T follicular helper cell (primary cell): ENCODE measurements at regions not wholly inside any gene's neighbourhood (a gene's known extent, or its start where the extent isn't known, plus 50 kb on each side); places are given as distances from the start of the nearest gene placed in this dataset.
"Not testable (repeated sequence)": the region's sequence is repeated elsewhere in the genome, so short reads cannot be mapped to it uniquely, and the experiment has no call there.

Experiments used
- DNase-seq: peaks from one replicate; pipeline ENCODE4 v3.0.0-alpha.2; 2020; ENCODE audit warnings: low read depth

DNA sequence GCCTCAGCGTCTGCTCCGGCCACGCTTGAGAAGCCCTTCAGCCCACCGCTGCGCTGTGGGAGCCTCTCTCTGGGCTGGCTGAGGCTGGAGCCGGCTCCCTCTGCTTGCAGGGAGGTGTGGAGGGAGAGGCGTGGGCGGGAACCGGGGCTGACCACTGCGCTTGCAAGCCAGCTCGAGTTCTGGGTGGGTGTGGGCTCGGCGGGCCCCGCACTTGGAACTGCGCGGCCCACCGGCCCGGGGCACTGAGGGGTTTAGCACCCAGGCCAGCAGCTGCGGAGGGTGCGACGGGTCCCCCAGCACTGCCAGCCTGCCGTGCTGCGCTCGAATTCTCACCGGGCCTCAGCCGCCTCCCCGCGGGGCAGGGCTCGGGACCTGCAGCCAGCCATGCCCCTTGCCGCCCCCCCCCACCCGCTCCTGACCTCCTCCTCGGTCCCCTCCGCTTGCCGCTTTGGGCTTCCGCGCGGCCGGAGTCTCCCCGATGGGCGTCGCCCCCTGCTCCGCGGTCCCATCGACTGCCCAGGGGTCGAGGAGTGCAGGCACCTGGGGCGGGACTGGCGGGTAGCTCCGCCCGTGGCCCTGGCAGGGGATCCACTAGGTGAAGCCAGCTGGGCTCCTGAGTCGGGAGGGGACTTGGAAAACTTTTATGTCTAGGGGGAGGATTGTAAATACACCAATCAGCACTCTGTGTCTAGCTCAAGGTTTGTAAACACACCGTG lies 106.7 kb downstream of the RAP2B start:
- no peak for DNase-seq

DNA sequence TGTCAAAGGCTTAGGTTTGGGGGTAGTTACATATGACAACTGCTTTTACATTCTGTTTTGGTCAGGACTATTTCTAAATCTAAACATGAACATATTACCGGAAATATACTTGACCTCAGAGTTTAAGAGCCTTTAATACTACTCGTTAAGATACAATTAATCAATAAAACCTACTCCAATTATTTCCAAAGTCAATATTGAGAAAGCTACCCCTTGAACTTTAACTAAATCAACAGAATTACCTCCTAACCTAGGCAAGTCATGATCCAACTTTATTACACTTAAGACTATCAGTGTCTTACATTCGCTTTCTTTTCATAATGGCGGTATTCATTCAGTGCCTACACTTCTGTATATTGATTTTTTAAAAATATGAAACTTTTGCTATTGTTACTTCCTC lies 107.7 kb downstream of the RAP2B start:
- no peak for DNase-seq

DNA sequence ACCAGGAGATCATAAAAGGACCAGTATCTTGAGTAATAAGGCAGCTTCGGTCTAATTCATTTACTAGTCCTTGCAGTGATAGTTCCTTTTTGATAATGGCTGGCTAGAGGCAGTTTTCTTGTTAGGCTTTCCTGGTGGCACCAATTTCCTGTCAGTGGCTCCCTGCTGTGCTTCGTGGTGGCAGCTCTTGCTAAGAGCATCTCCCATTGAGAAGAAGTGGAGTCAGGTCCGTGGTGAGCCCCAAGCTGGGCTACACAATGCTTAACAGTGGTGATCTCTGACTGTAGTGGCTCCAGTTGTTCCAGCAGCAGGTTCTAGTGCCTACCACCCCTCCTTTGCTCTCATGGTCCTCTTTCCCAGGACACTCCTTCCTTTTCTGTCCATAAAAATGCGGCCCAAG lies 111.2 kb downstream of the RAP2B start:
- DNase-seq = no peak

DNA sequence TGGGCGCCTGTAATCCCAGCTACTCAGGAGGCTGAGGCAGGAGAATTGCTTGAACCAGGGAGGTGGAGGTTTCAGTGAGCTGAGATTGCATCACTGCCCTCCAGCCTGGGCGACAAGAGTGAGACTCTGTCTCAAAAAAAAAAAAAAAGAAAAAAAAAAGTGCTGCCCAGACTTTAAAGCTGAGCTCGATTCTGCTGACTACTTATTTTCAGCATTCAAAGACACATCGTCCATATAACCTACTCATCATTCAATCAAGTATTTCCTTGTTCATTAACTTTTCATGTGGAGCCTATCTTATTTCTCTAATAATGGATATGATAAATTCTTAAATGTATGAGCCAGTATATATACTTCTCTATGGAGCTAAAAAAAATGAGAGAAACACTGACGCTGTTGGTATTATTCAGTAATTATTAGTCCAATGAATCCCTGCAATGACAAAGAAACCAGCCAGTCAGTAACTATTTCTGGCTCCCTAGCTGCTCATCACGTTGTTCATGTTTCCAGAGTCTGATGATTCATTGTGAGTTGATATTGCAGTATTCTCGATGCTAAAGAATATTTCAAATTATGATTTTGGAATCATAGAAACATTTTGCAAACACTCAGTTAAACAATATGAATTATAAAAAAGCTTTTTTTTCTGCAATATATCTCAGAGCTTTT lies 111.9 kb downstream of the RAP2B start:
- no peak for DNase-seq

DNA sequence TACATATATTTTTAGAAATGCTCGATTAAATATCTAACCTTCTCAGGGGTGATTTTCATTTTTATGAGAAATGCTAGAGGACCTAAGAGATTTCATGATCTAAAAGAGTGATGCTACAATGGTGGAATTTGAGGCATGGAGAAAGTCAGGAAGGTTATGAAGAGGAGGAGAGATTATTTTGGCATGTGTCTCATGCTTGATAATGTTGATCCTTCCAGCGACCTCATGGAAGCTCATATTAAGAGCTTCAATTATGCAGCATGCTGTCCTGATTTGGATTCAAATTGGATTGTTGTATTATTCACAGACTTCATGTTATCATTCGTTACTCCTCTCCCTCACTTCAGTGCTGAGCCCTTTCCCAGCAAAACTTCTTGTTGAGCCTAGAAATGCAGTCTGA lies 112.5 kb downstream of the RAP2B start:
- DNase-seq = no peak

DNA sequence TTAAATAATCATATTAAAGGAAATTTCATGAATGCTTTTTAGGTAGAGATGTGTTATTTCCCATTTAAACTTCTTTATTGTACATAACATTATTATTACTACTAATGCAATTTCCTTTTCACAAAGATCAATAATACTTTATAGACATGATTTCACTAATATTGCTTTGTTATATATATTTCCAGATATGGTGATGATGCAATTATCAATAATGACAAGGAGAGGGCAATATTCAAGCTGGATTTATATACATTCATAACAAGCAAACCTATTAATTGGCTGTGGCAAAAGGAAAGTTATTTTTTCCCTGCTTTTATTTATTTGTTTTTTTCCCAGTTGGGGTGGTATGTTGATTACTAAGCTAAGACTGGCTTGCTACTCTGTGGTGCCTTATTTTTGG lies 113.5 kb downstream of the RAP2B start:
- no peak for DNase-seq

DNA sequence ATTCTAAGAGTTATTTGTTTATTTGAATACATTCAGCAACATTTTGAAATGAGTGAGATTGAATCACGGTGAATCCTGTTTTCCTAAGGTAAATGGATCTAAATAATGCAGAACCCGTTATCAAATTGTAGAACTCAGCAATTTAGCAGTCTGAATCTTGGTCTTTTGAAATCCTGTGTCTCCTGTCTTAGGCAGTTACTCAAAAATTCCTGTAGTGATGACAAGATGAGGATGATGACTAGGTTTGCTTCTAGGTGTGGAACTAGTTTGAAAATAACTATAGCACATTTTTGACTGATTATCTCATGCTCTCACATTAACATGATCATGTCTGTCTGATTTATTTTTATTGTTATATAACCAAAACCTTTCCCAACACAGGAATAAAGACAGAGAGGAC lies 115.0 kb downstream of the RAP2B start:
- no peak for DNase-seq

DNA sequence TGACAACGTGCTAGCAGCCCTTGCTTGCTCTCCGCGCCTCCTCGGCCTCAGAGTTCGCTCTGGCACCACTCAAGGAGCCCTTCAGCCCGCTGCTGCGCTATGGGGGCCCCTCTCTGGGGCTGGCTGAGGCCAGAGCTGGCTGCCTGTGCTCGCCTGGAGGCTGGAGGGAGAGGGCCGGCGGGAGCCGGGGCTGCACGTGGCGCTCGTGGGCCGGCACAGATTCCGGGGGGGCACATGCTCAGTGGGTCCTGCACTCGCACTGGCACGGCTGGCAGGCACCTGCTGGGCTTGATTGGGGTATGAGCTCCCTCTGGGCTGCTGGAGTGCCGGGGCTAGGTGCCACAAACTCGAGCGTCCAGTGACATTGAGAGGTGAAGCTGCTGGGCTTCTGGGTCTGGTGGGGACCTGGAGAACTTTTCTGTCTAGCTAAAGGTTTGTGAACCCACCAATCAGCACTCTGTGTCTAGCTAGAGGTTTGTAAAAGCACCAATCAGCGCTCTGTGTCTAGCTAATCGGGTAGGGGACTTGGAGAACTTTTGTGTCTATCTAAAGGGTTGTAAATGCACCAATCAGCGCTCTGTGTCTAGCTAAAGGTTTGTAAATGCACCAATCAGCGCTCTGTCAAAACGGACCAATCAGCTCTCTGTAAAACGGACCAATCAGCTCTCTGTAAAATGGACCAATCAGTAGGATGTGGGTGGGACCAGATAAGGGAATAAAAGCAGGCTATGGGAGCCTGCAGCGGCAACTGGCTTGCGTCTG lies 119.4 kb downstream of the RAP2B start:
- DNase-seq = not testable (repeated sequence)

DNA sequence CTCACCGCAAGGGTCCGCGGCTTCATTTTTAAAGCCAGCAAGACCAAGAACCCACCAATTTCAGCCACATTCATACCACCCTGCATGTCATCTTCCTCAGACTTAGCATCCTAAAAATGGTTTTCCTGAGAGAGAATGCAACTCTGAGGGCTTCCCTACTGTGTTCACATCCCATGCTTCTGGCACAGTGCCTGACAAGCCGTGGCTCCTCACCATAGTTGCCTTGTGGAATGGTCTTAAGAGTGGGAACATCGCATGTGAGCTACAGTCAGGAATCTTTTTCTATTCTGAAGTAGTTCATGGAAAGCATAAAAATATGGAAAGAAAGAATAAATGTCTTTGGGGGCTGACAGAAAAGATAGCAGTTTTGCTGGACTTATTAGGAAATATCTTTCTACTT lies 120.3 kb downstream of the RAP2B start:
- DNase-seq = no peak

DNA sequence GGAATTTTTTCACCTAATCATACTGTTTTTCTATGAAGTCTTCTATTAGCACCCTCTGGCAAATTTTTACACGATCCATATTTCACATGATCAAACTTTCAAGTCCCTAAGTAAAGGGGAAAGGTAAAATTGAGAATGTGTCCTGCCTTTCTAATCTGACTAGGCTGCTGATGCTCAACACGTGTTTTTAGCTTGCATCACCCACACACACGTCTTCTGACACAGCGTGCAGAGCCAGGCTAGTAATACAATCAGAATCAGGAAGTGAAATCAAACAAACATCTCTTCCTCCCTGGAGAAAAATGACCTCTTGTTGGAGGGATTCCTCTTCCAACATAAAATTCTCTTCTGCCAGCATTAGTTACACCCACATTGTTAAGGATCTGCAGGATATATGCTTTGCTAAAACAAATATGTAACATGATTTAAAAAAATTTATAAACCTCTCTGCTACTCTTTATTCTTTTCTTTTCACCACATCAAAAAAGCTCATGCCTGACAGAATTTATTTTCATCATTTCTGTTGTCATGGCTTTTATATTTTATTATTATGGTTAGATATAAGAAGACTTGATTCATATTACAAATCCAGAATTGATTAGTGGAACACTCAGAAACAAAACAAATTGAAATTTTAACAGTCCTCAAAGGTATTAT lies 122.4 kb downstream of the RAP2B start:
- peak; percentile 15 for DNase-seq

DNA sequence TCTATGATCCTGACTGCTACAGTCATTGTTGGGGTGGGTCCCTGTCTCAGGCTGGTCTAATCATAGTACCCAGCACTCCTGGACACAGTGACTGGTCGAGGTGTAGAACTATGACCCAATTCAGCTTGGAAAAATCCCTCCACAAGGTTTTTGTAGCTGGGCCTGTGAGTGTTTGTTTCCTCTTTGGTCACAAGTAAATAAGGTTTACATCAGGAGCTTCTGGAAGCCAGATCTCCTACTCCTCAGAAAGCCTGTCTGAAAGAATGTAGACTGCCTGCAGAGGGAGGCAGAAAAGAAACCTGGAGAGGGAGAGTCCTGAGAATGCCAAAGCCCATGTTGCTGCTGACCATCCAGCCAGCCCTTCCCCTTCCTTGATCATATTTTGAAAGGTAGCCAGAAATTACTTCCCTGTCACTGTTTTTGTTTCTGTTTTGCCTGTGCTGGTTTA lies 123.2 kb downstream of the RAP2B start:
- DNase-seq = no peak

DNA sequence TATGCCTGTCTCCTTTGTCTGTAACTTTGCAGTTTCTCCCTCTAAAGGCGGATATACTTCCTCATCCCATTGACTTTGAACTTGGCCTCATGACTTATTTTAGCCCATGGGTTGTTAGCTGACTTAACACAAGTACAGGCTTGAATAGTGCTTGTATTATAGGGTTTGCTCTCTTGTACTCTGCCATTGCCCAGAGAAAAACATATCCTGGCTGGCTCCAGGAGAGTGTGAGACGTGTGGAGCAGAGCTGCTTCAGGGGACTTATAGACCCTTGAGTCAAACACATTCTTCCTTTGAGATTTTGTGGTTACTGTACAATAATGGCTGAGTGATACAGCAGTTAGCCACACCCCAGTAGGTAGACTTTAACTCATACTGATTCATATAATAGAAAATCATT lies 124.0 kb downstream of the RAP2B start:
- DNase-seq = no peak

DNA sequence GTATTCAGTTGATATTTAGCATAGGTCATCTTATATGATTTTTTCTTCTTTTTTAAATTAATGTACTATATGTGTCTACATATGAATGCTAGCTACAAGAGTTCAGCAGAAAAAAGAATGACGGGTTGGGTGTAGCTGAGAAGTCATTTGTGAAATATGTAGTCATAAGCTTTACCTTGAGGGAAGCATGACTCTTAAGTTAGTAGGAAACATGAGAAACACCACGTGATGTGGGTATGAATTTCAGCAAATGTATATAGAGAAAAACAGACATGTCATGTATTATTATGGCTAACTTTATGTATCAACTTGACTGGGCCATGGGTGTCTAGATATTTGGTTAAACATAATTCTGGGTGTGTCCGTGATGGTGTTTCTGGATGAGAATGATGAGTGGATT lies 125.0 kb downstream of the RAP2B start:
- DNase-seq = no peak

DNA sequence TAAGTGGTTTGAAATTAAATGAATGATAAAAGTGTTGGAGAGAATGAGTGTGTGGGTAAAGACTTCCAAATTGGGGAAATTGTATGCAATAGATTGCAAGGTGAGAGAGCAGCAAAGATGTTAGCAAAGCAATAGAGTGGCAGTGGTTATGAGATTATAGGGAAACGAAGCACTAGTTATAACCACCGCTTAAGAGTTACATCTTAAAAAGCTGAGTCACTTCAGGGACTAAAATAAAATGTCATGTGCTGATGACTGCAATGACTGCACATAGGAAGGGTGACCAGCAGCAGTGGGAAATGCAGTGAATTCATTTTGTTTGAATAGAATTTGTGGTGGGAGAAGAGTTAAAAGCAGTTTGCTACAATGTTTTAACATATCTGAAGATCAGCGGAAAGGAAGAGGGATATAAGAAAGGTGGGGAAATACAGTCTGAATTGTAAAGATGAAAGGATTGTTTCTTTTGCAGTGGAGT lies 127.3 kb downstream of the RAP2B start:
- DNase-seq = no peak

DNA sequence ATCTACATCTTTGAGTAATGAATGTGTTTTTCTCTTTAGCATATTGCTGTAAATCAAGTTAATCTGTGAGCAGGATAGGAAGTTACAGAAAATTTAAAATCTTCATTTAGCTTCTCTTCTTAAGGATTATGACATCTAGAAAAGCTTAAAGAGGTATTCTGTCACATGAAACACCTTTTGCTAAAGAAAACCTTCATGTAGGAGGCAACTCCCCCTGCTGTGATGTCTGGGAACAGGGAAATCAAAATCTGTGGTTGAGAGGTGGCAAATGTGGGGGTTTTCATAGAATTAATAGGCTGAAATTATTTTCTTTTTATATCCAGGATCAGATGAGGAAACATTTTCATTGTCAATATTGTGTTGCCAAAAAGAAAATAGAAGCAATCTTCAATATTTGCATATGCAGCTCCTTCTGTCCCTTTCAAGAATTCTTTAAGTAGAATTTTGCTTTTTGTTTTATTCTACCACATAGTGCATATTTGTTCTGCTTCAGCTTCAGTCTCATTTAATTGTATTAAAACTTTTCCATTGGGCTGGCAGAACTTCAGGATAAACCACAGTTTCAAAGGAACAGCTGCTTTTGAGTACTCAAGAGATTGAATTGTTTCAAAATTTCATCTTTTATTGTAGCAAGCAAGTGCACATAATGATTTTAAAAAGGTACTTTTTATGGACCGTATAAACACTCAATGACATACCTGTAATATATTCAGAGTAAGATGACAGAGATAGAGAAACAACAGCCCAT lies 128.4 kb downstream of the RAP2B start:
- no peak for DNase-seq

DNA sequence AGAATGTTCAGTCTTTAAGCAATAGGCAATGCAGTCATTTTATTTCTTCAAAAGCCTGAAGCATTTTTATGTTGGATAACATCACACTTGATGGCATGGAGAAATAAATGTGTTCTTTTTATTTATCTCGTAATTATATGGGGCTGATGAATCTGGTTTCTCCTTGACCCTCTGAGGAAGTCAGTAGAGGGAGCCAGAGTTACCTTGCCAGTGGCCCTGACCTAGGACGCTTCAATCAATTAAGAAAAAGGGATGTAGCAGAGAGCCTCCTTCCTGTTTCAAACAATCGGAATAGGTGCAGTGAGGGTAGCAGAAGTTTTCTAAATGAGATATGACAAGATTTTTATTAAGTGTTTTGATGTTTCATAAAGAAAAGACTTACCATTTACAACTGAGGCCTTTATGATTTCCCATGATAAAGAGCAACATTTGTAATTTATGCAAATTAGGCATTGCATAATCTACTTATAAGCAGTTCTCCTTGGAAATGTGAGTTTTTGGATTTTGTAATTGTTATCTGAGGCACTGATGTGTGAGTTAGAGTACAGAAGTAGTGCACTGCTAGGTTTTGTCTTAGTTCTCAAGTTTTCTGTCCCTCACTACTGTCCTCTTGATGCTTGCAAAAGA lies 129.1 kb downstream of the RAP2B start:
- no peak for DNase-seq

DNA sequence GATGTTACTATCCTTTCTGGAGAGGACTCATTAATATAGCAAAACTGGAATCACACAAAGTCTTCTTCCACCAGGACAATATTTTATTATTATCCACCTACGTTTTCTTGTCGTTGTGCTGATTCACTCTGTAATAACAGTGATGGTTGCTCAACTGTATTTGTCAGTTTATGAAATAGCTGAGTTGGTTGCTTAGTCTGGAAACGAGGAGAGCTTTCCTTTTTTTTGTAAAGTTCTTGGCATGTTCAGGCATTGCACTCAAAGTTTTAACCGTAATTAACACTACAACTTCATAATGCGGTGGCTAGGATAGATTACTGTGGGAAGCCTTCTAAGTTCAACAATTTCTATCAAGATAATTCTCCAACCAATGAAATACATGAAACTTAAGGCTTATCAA lies 131.2 kb downstream of the RAP2B start:
- no peak for DNase-seq

DNA sequence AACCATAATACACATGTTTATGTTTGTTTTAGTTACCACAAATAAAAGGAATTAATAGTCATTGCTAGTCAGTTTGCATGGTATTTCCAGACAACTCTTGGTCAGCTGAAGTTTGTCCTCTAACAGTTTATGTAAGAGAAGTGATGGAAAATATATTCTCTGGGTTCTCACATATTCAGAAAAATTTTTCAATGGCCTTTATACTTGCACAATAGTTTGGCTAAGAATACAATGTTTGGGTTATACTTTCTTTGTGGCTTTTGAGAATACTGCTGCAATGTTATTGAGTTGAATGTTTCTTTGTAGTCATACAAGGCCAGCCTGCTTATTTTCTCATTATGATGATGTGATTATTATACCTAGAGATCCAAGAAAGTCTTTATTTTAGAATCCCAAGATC lies 133.9 kb downstream of the RAP2B start:
- DNase-seq = no peak

DNA sequence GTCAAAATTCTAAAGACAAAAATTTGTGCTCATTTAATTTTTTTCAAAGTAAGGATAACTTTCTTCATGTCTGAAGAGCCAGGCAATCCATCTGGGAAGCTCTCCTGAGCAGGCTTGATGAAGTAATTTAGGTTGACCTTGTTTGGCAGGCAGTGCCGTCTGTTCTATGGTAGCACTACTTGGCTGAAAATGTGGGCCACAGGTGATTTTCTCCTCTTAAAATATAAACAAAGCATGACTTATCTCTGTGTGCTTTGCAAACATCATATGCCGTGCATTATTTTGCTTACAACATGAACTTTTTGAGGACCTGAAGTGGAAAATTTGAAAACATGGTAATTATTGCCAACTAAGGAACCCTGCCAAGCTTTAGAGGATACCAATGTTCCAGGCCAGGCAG lies 143.2 kb downstream of the RAP2B start:
- DNase-seq = no peak

DNA sequence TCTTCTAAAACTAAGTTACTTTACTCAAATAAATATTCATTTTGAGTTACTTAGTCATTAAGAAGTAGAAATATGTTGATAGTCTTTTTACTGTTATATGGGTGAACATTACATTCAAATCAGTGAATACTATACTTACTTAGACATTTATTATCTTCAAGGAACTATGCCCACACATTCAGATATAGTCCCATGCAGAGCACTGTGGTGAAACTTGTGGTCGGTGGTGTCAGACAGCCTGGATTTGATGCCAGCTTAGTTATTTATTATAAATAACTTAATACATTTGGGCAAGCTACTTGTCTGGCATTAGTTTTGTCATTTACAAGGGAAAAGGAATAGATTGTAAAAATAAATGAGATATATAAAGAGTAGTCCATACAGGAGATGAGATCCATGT lies 149.5 kb downstream of the RAP2B start:
- DNase-seq = no peak

DNA sequence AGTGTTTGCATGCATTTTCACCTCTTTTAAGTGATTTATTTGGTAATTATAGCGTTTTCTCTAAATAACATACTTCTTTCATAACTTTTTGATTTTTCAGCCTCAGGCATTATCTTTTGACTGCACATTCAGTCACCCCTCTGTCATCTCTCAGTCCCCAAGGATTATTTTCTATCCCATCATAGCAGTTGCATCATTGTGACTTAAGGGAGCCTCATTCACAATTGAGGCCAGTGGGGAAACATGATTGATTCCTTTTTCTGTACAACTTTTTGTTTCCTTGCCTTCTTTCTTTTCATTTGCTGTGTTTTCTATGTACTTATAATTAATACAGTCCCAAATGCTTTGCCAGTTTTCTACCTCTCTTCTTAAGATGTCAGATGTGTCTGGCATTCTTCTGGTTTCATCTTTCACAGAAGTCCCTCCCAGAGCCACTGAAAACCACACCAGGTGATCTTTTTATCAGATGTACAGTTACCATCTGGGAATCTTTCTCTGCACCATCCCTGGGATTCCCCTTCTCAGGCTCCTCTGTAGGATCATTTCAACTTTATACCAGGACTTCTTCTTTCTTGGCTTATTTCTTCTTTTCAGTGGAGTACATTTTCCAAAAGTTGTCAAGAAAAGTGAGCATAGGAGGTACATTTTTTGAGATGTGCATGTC lies 151.4 kb downstream of the RAP2B start:
- no peak for DNase-seq
